22Rv1 (cell line): ENCODE measurements at regions not wholly inside any gene's neighbourhood (a gene's known extent, or its start where the extent isn't known, plus 50 kb on each side); places are given as distances from the start of the nearest gene placed in this dataset.

ENCODE experiments used
- CTCF ChIP-seq: fragments of 450-650 bp; IDR thresholded peaks from 2 replicates; pipeline ENCODE4 v1.5.1; 2017; ENCODE audit warnings: mild to moderate bottlenecking
- ZFX ChIP-seq: fragments of 450-650 bp; IDR thresholded peaks from 2 replicates; pipeline ENCODE4 v1.6.1; 2017; ENCODE audit warnings: antibody characterized with exemption, borderline replicate concordance

DNA sequence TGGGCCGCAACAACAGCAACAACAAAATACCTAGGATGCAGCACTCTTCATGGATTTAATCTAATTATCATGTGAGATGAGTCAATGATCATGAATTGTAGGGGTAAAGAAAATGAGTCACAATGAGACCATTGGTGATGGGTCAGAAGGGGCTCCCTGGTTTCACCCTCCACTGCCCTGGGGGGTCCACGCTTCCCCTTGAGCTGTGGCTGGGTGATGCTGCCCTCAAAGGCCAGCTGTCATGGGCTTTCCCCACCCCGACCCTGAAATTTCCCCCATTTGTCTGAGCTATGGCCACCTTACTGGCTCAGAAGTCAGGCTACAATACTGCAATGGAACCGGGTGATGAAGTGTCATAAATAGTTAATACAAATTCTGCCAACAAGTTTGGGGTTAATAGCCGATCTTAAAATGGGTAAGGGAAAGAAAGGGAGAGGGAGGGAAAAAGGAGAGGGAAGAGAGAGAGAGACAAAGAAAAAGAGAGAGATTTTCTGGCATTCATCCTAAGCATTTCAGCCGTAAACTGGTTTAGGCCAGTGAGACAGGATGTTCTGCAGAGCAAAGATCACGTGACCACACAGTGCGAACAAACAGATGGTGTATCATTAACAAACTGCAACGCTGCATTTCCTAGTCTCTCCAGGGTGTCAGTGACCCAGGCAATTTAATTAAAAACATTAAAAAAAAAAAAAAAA is 143.4 kb upstream of the ERRFI1 start:
- TF ChIP-seq CTCF (no peak), ZFX (no peak)
